Superior temporal gyrus (tissue), 1 donor: ENCODE measurements at regions not wholly inside any gene's neighbourhood (a gene's known extent, or its start where the extent isn't known, plus 50 kb on each side); places are given as distances from the start of the nearest gene placed in this dataset.

Experiments
- DNase-seq: peaks from one replicate; pipeline ENCODE4 v3.0.0-alpha.2; 2016; ENCODE audit errors: extremely low spot score

- no peak for DNase-seq
Measured at GRCh38 chr2:234603619-234604018, 106.7 kb upstream of the ARL4C start.

- no peak for DNase-seq
Measured at GRCh38 chr2:234601213-234601612, 104.3 kb upstream of the ARL4C start.

- no peak for DNase-seq
Measured at GRCh38 chr2:234597576-234597861, 100.6 kb upstream of the ARL4C start.

GRCh38 chr2:234596696-234597575, 100.1 kb upstream of the ARL4C start:
- DNase-seq: no peak

GRCh38 chr2:234595829-234596228, 98.9 kb upstream of the ARL4C start:
- no peak for DNase-seq

- no peak for DNase-seq
Measured at GRCh38 chr2:234594715-234595114, 97.8 kb upstream of the ARL4C start.

GRCh38 chr2:234593636-234594035, 96.8 kb upstream of the ARL4C start:
- DNase-seq: no peak

GRCh38 chr2:234592541-234592940, 95.7 kb upstream of the ARL4C start:
- no peak for DNase-seq

- no peak for DNase-seq
Measured at GRCh38 chr2:234590076-234590475, 93.2 kb upstream of the ARL4C start.

- no peak for DNase-seq
Measured at GRCh38 chr2:234588054-234588430, 91.2 kb upstream of the ARL4C start.

- no peak for DNase-seq
Measured at GRCh38 chr2:234587341-234588053, 90.6 kb upstream of the ARL4C start.

- DNase-seq: no peak
Measured at GRCh38 chr2:234583331-234583730, 86.5 kb upstream of the ARL4C start.

- DNase-seq: no peak
Measured at GRCh38 chr2:234580686-234581085, 83.8 kb upstream of the ARL4C start.

- DNase-seq: no peak
Measured at GRCh38 chr2:234579231-234579962, 82.5 kb upstream of the ARL4C start.

- DNase-seq: no peak
Measured at GRCh38 chr2:234578389-234578788, 81.5 kb upstream of the ARL4C start.

GRCh38 chr2:234577191-234577590, 80.3 kb upstream of the ARL4C start:
- DNase-seq: no peak

GRCh38 chr2:234571620-234572407, 74.9 kb upstream of the ARL4C start:
- no peak for DNase-seq

- DNase-seq: no peak
Measured at GRCh38 chr2:234570476-234570875, 73.6 kb upstream of the ARL4C start.

- no peak for DNase-seq
Measured at GRCh38 chr2:234569776-234570430, 73.0 kb upstream of the ARL4C start.

GRCh38 chr2:234566622-234567021, 69.7 kb upstream of the ARL4C start:
- DNase-seq: no peak

- no peak for DNase-seq
Measured at GRCh38 chr2:234565842-234566619, 69.2 kb upstream of the ARL4C start.
